Right lobe of liver (tissue), 4 donors: ENCODE measurements at regions not wholly inside any gene's neighbourhood (a gene's known extent, or its start where the extent isn't known, plus 50 kb on each side); places are given as distances from the start of the nearest gene placed in this dataset.

ENCODE experiments used
- POLR2A ChIP-seq: fragments of 450-650 bp; IDR thresholded peaks from one replicate; pipeline ENCODE4 v1.6.1; 2017; ENCODE audit warnings: antibody characterized with exemption, mild to moderate bottlenecking
- TF ChIP-seq, protein P1 (sequence below), 4 donors: fragments of 200-600 bp in 3 of 4; fragments of 450-650 bp in 1 of 4; IDR thresholded peaks; one replicate each; pipeline versions ENCODE4 v1.5.1 to v1.8.0; 2016 to 2022; ENCODE audit warnings: antibody characterized with exemption in 4 of 4, mild to moderate bottlenecking in 2 of 4
- donor health status: DM: no; HTN: no; CAD: no.
- donor health status: DM: no; HTN: no; CAD: no.
- donor health status: DM: no; HTN: yes; CAD: no.

GRCh38 chr10:104574427-104574826 is 66.7 kb upstream of the SORCS3 start:
- TF ChIP-seq, protein P1, sequence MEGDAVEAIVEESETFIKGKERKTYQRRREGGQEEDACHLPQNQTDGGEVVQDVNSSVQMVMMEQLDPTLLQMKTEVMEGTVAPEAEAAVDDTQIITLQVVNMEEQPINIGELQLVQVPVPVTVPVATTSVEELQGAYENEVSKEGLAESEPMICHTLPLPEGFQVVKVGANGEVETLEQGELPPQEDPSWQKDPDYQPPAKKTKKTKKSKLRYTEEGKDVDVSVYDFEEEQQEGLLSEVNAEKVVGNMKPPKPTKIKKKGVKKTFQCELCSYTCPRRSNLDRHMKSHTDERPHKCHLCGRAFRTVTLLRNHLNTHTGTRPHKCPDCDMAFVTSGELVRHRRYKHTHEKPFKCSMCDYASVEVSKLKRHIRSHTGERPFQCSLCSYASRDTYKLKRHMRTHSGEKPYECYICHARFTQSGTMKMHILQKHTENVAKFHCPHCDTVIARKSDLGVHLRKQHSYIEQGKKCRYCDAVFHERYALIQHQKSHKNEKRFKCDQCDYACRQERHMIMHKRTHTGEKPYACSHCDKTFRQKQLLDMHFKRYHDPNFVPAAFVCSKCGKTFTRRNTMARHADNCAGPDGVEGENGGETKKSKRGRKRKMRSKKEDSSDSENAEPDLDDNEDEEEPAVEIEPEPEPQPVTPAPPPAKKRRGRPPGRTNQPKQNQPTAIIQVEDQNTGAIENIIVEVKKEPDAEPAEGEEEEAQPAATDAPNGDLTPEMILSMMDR (IDR thresholded peaks at IDR 0.05): no peak
- no peak for TF ChIP-seq POLR2A
